AG04449 (cell line): ENCODE measurements at regions not wholly inside any gene's neighbourhood (a gene's known extent, or its start where the extent isn't known, plus 50 kb on each side); places are given as distances from the start of the nearest gene placed in this dataset.

Source experiments
- CTCF ChIA-PET: fragments of 350-600 bp; formaldehyde crosslinking; extraction: SDS; loops from one replicate; lab custom pipeline; 2021; ENCODE audit warnings: antibody characterized with exemption; lab: Yijun Ruan, JAX
- POLR2A ChIA-PET: fragments of 400-600, 350-600 bp; formaldehyde crosslinking; extraction: SDS; loops from one replicate; lab custom pipeline; 2020; ENCODE audit warnings: antibody characterized with exemption, inconsistent platforms; lab: Yijun Ruan, JAX
- DNase-seq: peaks from one replicate; pipeline ENCODE4 v3.0.0-alpha.2; 2010; ENCODE audit warnings: low read depth, low spot score
- H3K4me3 ChIP-seq: 2 replicates; pipeline ENCODE4 v1.5.1; 2011; ENCODE audit warnings: low read depth, mild to moderate bottlenecking, control low read depth, low read length
- CTCF ChIP-seq: IDR thresholded peaks from one replicate; pipeline ENCODE4 v1.5.1; 2011; ENCODE audit warnings: mild to moderate bottlenecking, moderate library complexity, low read length, control low read depth, inconsistent platforms; ENCODE audit not compliant: insufficient read depth; ENCODE audit errors: missing control alignments

GRCh38 chr3:105158286-105158685 is 208.4 kb upstream of the ALCAM start:
- ChIA-PET CTCF (no interaction called here), POLR2A (no interaction called here)
- no peak for DNase-seq
- no peak overlapping the region for H3K4me3 ChIP-seq
- TF ChIP-seq CTCF, result no peak

- no peak for DNase-seq
- ChIA-PET POLR2A (no interaction called here), CTCF (no interaction called here)
- TF ChIP-seq CTCF, result no peak
- H3K4me3 ChIP-seq, result no peak overlapping the region
Observed at GRCh38 chr3:105162448-105162847, 204.3 kb upstream of the ALCAM start.

GRCh38 chr3:105166893-105167292 is 199.8 kb upstream of the ALCAM start:
- H3K4me3 ChIP-seq, result no peak overlapping the region
- no peak for TF ChIP-seq CTCF
- CTCF ChIA-PET, result no interaction called here
- peak; percentile 53 for DNase-seq
- POLR2A ChIA-PET, result no interaction called here

- DNase-seq, result no peak
- ChIA-PET CTCF (no interaction called here), POLR2A (no interaction called here)
- TF ChIP-seq CTCF, result no peak
- H3K4me3 ChIP-seq, result no peak overlapping the region
Observed at GRCh38 chr3:105170423-105170822, 196.3 kb upstream of the ALCAM start.

GRCh38 chr3:105174017-105174615 is 192.6 kb upstream of the ALCAM start:
- POLR2A ChIA-PET, result no interaction called here
- no peak overlapping the region for H3K4me3 ChIP-seq
- no peak for DNase-seq
- CTCF ChIA-PET, result no interaction called here
- TF ChIP-seq CTCF, result no peak

- no peak overlapping the region for H3K4me3 ChIP-seq
- ChIA-PET CTCF (no interaction called here), POLR2A (no interaction called here)
- no peak for TF ChIP-seq CTCF
- no peak for DNase-seq
Observed at GRCh38 chr3:105177576-105177975, 189.1 kb upstream of the ALCAM start.
